ENCODE measurements at regions not wholly inside any gene's neighbourhood (a gene's known extent, or its start where the extent isn't known, plus 50 kb on each side); places are given as distances from the start of the nearest gene placed in this dataset.

- H2BK15ac ChIP-seq (ENCODE audit: low read depth, low read length): no peak overlapping the region
- H3K9ac ChIP-seq (ENCODE audit: low read depth, low read length): no peak overlapping the region
- no peak for ATAC-seq (ENCODE audit: low read depth)
- TF ChIP-seq MXI1 (IDR thresholded peaks at IDR 0.05; ENCODE audit: borderline replicate concordance, low read depth, low read length) (no peak), CEBPB (IDR thresholded peaks at IDR 0.05; ENCODE audit: low read depth, low read length) (no peak), POLR2A (IDR thresholded peaks at IDR 0.05; ENCODE audit: low read depth, low read length) (no peak), SMC3 (IDR thresholded peaks at IDR 0.05; ENCODE audit: low read depth, low read length) (no peak), MAZ (IDR thresholded peaks at IDR 0.05; ENCODE audit: borderline replicate concordance, low read depth, low read length) (no peak), RCOR1 (IDR thresholded peaks at IDR 0.05; ENCODE audit: insufficient replicate concordance, low read length) (no peak), CTCF (conservative IDR thresholded peaks at IDR 0.05; ENCODE audit: low read depth, low read length) (no peak), CHD1 (IDR thresholded peaks at IDR 0.05; ENCODE audit: low read depth, low read length) (no peak), FOS (IDR thresholded peaks at IDR 0.05; ENCODE audit: low read depth, low read length) (no peak), RFX5 (IDR thresholded peaks at IDR 0.05; ENCODE audit: low read depth, low read length) (no peak), BHLHE40 (IDR thresholded peaks at IDR 0.05; ENCODE audit: low read depth, low read length) (no peak), RAD21 (IDR thresholded peaks at IDR 0.05; ENCODE audit: low read length) (no peak)
- TF ChIP-seq, protein P1, sequence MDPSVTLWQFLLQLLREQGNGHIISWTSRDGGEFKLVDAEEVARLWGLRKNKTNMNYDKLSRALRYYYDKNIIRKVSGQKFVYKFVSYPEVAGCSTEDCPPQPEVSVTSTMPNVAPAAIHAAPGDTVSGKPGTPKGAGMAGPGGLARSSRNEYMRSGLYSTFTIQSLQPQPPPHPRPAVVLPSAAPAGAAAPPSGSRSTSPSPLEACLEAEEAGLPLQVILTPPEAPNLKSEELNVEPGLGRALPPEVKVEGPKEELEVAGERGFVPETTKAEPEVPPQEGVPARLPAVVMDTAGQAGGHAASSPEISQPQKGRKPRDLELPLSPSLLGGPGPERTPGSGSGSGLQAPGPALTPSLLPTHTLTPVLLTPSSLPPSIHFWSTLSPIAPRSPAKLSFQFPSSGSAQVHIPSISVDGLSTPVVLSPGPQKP (IDR thresholded peaks at IDR 0.05; ENCODE audit: borderline replicate concordance, low read depth, low read length): no peak
- TF ChIP-seq, protein P2, sequence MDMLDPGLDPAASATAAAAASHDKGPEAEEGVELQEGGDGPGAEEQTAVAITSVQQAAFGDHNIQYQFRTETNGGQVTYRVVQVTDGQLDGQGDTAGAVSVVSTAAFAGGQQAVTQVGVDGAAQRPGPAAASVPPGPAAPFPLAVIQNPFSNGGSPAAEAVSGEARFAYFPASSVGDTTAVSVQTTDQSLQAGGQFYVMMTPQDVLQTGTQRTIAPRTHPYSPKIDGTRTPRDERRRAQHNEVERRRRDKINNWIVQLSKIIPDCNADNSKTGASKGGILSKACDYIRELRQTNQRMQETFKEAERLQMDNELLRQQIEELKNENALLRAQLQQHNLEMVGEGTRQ (IDR thresholded peaks at IDR 0.05; ENCODE audit: low read depth, low read length): no peak
- H2AK5ac ChIP-seq (ENCODE audit: low read depth, low read length): no peak overlapping the region
- H2BK20ac ChIP-seq (ENCODE audit: low read depth, low read length): no peak overlapping the region
- H2AK9ac ChIP-seq (replicated peaks; ENCODE audit: low read depth, low read length, poor library complexity): no peak overlapping the region
- peaks cover 8% of the 10 kb centered on the region for H3K27me3 ChIP-seq (ENCODE audit: control insufficient read depth, insufficient read depth, low read length)
- intact Hi-C loops (cut with micrococcal nuclease): no loop called here
- no peak overlapping the region for H3K4me2 ChIP-seq (ENCODE audit: low read depth, low read length)
- DNase-seq: no peak
- no peak overlapping the region for H4K5ac ChIP-seq (ENCODE audit: low read depth, low read length)
- BruUV-seq (replicated peaks): no TSS peak
- H2AFZ ChIP-seq (replicated peaks; ENCODE audit: low read length, poor library complexity): peak overlapping the region; percentile 46
- no peak overlapping the region for H3K18ac ChIP-seq (ENCODE audit: low read depth, low read length)
- dilution Hi-C loops (cut with HindIII; ENCODE audit: low sequenced_read_pairs, unreplicated experiment): no loop called here
- 83% methylated on average over 3 of the region's 9 CpGs; no CpG with 5 or more reads in 1 of the 2 experiments for WGBS, 2 experiments (ENCODE audit: extremely low coverage in 2 of 2, insufficient read length in 1 of 2)
- no peak overlapping the region for H3K4ac ChIP-seq (ENCODE audit: low read depth, low read length)
- H3K14ac ChIP-seq (replicated peaks; ENCODE audit: low read depth, low read length): no peak overlapping the region
- H2BK5ac ChIP-seq (ENCODE audit: low read depth, low read length, poor library complexity, severe bottlenecking): no peak overlapping the region
- H4K20me1 ChIP-seq (ENCODE audit: insufficient read depth, low read length): no peaks in the 10 kb centered on the region
- H3K56ac ChIP-seq (ENCODE audit: extremely low read depth, insufficient read depth, low read length): no peak overlapping the region
- no peaks in the 10 kb centered on the region for H3K4me1 ChIP-seq (ENCODE audit: control insufficient read depth, insufficient read depth, low read length)
- ChIA-PET POLR2A (ENCODE audit: unreplicated experiment) (no interaction called here), CTCF (no interaction called here)
- H3K79me1 ChIP-seq (ENCODE audit: low read depth in 1 of 2, low read length in 2 of 2): no peaks in the 10 kb centered on the region
- no peak overlapping the region for H4K8ac ChIP-seq (ENCODE audit: low read depth in 2 of 2, low read length in 2 of 2)
- no peak overlapping the region for H3K23ac ChIP-seq (ENCODE audit: low read depth, low read length)
- H3K9me1 ChIP-seq (ENCODE audit: insufficient read depth, low read length): no peaks in the 10 kb centered on the region
- no peak overlapping the region for H4K91ac ChIP-seq (ENCODE audit: insufficient read depth, low read depth, low read length)
- no peak overlapping the region for H3K4me3 ChIP-seq (ENCODE audit: insufficient read depth, low read depth, low read length)
- no peak overlapping the region for H3K27ac ChIP-seq (ENCODE audit: insufficient read depth, low read length)
- H2BK120ac ChIP-seq (ENCODE audit: low read depth, low read length): no peak overlapping the region
- H3K36me3 ChIP-seq (ENCODE audit: control insufficient read depth, insufficient read depth, low read length): no peaks in the 10 kb centered on the region
- H3K9me3 ChIP-seq (ENCODE audit: control insufficient read depth, insufficient read depth, low read length): no peaks in the 10 kb centered on the region
- in situ Hi-C loops (cut with MboI; ENCODE audit: low sequenced_read_pairs): no loop called here
Measured at GRCh38 chr2:11051280-11051679, 104.0 kb upstream of the SLC66A3 start.
